ENCODE measurements at regions not wholly inside any gene's neighbourhood (a gene's known extent, or its start where the extent isn't known, plus 50 kb on each side); places are given as distances from the start of the nearest gene placed in this dataset.
A peak's percentile ranks its signal among the peaks of the same experiment; 100 is the strongest.

DNA sequence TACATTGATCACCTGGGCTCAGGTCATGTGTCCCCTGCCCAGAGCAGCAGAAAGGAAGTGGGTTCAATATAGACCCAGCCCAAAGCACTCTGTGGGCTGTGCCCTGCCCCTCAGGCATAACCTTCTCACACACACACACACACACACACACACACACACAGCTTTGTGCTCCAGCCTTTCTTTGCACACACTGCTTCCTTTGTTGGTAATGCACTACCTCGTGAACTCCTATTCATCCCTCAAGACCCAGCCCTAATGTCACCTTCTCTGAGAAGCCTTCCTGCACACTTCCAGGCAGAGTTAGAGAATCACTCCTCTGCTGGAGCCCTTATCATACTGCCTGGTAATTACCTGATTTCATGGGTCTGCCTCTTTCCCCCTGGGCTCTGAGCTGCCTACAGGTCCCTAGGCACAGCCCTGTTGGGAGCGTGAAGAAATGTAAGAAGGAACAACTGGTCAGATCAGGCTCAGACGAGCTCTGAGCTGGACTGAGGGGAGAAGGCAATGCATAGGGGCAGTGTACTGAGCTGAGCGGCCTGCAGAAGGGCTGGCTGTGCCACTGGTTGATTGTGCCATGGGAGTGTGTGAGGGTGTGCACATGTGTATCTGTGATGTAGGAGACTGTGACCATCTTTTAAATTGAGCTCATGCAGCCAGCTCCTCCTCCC is 210.3 kb downstream of the GLI2 start:
- no peaks in the 10 kb centered on the region for H3K9me3 ChIP-seq
- no peak overlapping the region for H3K4me2 ChIP-seq
- H3K4me3 ChIP-seq = no peak overlapping the region
- peak overlapping the region; percentile 39 to 97 for H3K27ac ChIP-seq
- no peak for DNase-seq (ENCODE audit: low read depth in 1 of 2, low spot score in 1 of 2)
- POLR2A ChIA-PET = interaction anchor here (1.0 kb wide), 1 partner anchor 129 kb away, joined by 5 read pairs; no protein-coding TSS in a partner anchor
- peaks cover 73% of the 10 kb centered on the region for H3K4me1 ChIP-seq
- FAIRE-seq = no peak
- ATAC-seq = no peak
- TF ChIP-seq KDM5A (IDR thresholded peaks at IDR 0.05) = no peak
- TF ChIP-seq, protein P1, sequence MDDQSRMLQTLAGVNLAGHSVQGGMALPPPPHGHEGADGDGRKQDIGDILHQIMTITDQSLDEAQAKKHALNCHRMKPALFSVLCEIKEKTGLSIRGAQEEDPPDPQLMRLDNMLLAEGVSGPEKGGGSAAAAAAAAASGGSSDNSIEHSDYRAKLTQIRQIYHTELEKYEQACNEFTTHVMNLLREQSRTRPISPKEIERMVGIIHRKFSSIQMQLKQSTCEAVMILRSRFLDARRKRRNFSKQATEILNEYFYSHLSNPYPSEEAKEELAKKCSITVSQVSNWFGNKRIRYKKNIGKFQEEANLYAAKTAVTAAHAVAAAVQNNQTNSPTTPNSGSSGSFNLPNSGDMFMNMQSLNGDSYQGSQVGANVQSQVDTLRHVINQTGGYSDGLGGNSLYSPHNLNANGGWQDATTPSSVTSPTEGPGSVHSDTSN (IDR thresholded peaks at IDR 0.05) = no peak
- TF ChIP-seq ZFP36 (IDR thresholded peaks at IDR 0.05; ENCODE audit: borderline replicate concordance, partially characterized antibody) = peak; percentile 49
- WGBS (ENCODE audit: missing lambda C conversion rate) = 83% methylated on average over 4 of the region's 4 CpGs
- CTCF ChIA-PET = interaction anchor here (0.9 to 1.3 kb wide), 3 partner anchors 10 to 75 kb away, joined by 3 read pairs; no protein-coding TSS in a partner anchor

DNA sequence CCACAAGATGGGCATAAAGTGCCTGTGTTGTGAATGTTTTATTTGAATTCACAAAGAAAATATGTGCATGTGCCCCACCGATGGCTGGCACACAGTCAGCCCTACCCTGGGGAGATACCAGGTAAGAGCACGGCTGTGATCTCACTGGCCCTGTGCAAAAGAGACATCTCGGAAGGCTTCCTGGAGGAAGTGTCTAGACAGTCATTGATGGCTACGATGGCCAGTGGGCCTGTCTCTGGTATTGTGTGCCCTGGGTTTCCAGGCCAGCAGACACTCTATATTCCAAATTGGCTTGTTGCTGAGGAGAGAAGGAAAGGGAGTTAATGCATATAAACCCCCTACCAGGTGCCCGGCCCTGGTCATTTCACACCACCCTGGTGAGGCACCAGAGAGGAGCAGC is 211.7 kb downstream of the GLI2 start:
- ChIA-PET POLR2A (no interaction called here), CTCF (interaction anchor here (0.9 kb wide), 1 partner anchor 10 kb away, joined by 4 read pairs; no protein-coding TSS in a partner anchor)
- Histone ChIP-seq H3K4me1 (peaks cover 72% of the 10 kb centered on the region), H3K9me3 (no peaks in the 10 kb centered on the region), H3K4me2 (no peak overlapping the region), H3K4me3 (no peak overlapping the region), H3K27ac (peak overlapping the region; percentile 66 to 97)
- peak; percentile 88 for TF ChIP-seq ZFP36 (IDR thresholded peaks at IDR 0.05; ENCODE audit: borderline replicate concordance, partially characterized antibody)
- no peak for TF ChIP-seq RCOR1 (IDR thresholded peaks at IDR 0.05; ENCODE audit: low read depth, low read length)
- 83% methylated on average over 5 of the region's 5 CpGs for WGBS (ENCODE audit: missing lambda C conversion rate)
- ATAC-seq (no peak), DNase-seq (ENCODE audit: low read depth in 1 of 2, low spot score in 1 of 2) (no peak), FAIRE-seq (no peak)

DNA sequence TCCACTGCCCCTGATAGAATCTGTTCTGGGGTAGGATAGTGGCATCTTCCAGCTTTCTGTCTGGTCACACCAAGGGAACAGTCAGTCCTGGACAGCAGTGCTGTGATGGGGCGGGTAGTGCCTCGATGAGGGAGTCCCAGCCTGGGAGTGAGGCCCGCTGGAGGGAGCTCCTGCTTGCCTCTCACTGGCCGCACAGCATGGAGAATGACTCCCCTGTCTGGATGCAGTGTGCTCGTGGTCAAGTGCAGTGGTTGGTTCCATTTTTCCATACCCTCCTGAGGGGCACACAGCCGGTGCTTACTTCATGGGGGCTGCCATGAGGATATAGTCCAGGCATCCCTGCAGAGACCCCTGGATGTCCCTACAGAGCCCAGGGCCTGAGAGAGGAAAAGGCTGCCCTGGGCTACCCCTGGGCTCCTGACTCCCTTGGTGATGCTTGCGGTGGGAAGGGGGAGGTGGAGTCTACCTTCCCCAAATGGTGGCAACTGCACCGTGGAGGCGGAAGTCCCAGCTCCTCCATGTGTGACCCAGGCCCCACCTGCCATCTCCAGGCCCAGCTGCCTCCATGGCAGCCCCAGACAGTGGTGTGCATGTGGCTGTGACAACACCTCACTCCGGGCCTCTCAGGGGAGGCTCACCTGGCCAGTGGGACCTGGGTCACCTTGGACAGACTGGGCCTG is 212.5 kb downstream of the GLI2 start:
- WGBS (ENCODE audit: missing lambda C conversion rate) = 92% methylated on average over 7 of the region's 10 CpGs
- no peak for TF ChIP-seq HOXB13 (CRISPR knock-in tag; IDR thresholded peaks at IDR 0.05; ENCODE audit: low read depth)
- TF ChIP-seq CBX2 (IDR thresholded peaks at IDR 0.05; ENCODE audit: borderline replicate concordance, low read depth) = no peak
- no peak for TF ChIP-seq SMC3 (IDR thresholded peaks at IDR 0.05)
- no peak for TF ChIP-seq TFCP2L1 (CRISPR knock-in tag; IDR thresholded peaks at IDR 0.05)
- TF ChIP-seq, protein P2, sequence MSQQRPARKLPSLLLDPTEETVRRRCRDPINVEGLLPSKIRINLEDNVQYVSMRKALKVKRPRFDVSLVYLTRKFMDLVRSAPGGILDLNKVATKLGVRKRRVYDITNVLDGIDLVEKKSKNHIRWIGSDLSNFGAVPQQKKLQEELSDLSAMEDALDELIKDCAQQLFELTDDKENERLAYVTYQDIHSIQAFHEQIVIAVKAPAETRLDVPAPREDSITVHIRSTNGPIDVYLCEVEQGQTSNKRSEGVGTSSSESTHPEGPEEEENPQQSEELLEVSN (IDR thresholded peaks at IDR 0.05; ENCODE audit: borderline replicate concordance, low read depth) = no peak
- no peak for TF ChIP-seq MAZ (IDR thresholded peaks at IDR 0.05; ENCODE audit: borderline replicate concordance, low read depth, low read length)
- TF ChIP-seq CEBPB (IDR thresholded peaks at IDR 0.05) = no peak
- TF ChIP-seq ZSCAN20 (CRISPR knock-in tag; IDR thresholded peaks at IDR 0.05) = no peak
- TF ChIP-seq GATA3 (IDR thresholded peaks at IDR 0.05; ENCODE audit: borderline replicate concordance) = no peak
- no peak for TF ChIP-seq SREBF2 (IDR thresholded peaks at IDR 0.05)
- TF ChIP-seq, protein P3, sequence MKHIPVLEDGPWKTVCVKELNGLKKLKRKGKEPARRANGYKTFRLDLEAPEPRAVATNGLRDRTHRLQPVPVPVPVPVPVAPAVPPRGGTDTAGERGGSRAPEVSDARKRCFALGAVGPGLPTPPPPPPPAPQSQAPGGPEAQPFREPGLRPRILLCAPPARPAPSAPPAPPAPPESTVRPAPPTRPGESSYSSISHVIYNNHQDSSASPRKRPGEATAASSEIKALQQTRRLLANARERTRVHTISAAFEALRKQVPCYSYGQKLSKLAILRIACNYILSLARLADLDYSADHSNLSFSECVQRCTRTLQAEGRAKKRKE (CRISPR knock-in tag; IDR thresholded peaks at IDR 0.05; ENCODE audit: low read depth) = no peak
- TF ChIP-seq RARB (CRISPR knock-in tag; IDR thresholded peaks at IDR 0.05) = no peak
- no peak for TF ChIP-seq RAD21 (conservative IDR thresholded peaks at IDR 0.05 in 1 of 2, IDR thresholded peaks at IDR 0.05 in 1 of 2)
- TF ChIP-seq NR3C1 (IDR thresholded peaks at IDR 0.05) = no peak
- TF ChIP-seq, protein P4, sequence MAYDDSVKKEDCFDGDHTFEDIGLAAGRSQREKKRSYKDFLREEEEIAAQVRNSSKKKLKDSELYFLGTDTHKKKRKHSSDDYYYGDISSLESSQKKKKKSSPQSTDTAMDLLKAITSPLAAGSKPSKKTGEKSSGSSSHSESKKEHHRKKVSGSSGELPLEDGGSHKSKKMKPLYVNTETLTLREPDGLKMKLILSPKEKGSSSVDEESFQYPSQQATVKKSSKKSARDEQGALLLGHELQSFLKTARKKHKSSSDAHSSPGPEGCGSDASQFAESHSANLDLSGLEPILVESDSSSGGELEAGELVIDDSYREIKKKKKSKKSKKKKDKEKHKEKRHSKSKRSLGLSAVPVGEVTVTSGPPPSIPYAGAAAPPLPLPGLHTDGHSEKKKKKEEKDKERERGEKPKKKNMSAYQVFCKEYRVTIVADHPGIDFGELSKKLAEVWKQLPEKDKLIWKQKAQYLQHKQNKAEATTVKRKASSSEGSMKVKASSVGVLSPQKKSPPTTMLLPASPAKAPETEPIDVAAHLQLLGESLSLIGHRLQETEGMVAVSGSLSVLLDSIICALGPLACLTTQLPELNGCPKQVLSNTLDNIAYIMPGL (CRISPR knock-in tag; IDR thresholded peaks at IDR 0.05; ENCODE audit: borderline replicate concordance) = no peak
- TF ChIP-seq BHLHE40 (IDR thresholded peaks at IDR 0.05; ENCODE audit: low read depth, low read length) = no peak
- TF ChIP-seq EHMT2 (IDR thresholded peaks at IDR 0.05; ENCODE audit: low read depth) = no peak
- no peak for TF ChIP-seq FOXS1 (CRISPR knock-in tag; IDR thresholded peaks at IDR 0.05)
- TF ChIP-seq HEYL (CRISPR knock-in tag; IDR thresholded peaks at IDR 0.05) = no peak
- Histone ChIP-seq H3K4me1 (peaks cover 71% of the 10 kb centered on the region), H3K4me3 (no peak overlapping the region), H3K4me2 (no peak overlapping the region), H3K9me3 (no peaks in the 10 kb centered on the region), H3K27ac (peak overlapping the region; percentile 66 to 97)
- ChIA-PET CTCF (interaction anchor here (0.9 to 3.4 kb wide), 7 partner anchors 8 to 252 kb away, joined by 3 to 13 read pairs (median 4); no protein-coding TSS in a partner anchor), POLR2A (no interaction called here)
- ATAC-seq (no peak; a peak in 2 of 6 replicates), FAIRE-seq (no peak), DNase-seq (ENCODE audit: low read depth in 1 of 2, low spot score in 1 of 2) (no peak)
